ENCODE measurements at regions not wholly inside any gene's neighbourhood (a gene's known extent, or its start where the extent isn't known, plus 50 kb on each side); places are given as distances from the start of the nearest gene placed in this dataset.

DNA sequence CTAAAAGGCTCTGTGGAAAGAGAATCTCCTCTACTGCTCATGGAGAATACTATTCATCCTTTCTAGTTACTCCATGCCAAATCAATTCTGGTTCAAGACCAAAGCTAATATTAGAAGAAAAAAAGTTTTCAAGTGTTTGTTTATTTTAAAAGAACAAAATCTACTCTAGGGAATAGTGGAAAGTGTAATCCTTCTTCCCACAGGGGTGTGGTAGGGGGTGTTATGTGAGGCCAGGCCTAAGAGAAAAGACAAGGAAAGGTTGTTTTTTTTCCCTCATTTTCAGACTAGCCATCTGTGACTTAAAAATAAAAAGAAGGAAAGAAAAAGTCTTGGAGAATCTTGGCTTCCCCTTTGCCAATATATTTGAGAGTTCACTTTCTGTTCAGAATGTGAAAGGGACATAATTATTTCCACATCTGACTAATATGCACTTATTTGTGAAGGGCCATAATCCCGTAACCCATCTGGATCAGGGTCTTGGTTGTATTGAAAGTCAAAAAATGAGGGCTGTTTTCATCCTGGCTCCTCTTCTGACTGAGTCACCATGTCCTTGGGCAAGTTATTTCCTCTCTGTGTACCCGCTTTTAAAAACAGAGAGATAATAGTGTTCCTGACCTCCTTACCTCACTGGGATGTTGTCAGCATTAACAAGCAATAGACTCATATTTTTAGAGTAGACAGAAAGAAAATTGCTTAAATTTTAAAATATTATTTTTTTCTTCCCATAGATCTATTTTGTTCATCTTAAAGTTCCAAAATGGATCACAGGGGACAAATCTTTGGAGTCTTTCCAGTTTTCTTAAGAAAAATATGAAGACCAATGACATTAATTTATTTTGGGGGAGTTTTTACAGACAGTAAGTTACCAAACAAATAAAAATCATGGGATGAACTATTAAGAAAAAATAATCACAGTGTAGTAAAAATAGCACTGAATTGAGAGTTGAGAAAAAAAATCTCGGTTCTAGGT is 233.7 kb downstream of the IBTK start:
- peak; percentile 51 for ATAC-seq
- Histone ChIP-seq H3K36me3 (replicated peaks in 1 of 2; ENCODE audit: insufficient read depth in 1 of 2, low read depth in 2 of 2) (no peaks in the 10 kb centered on the region), H3K4me1 (no peaks in the 10 kb centered on the region), H3K9me3 (no peaks in the 10 kb centered on the region), H3K27ac (peak overlapping the region in 1 of 4 donors; percentile 27), H3K4me3 (no peak overlapping the region), H3K27me3 (no peaks in the 10 kb centered on the region)
- TF ChIP-seq POLR2A (IDR thresholded peaks at IDR 0.05) (no peak), CTCF (IDR thresholded peaks at IDR 0.05) (no peak)
- intact Hi-C loops (cut with DNase I): no loop called here
- DNase-seq: no peak
- 54 to 61% methylated on average over 3 of the region's 3 CpGs for WGBS, 2 donors

DNA sequence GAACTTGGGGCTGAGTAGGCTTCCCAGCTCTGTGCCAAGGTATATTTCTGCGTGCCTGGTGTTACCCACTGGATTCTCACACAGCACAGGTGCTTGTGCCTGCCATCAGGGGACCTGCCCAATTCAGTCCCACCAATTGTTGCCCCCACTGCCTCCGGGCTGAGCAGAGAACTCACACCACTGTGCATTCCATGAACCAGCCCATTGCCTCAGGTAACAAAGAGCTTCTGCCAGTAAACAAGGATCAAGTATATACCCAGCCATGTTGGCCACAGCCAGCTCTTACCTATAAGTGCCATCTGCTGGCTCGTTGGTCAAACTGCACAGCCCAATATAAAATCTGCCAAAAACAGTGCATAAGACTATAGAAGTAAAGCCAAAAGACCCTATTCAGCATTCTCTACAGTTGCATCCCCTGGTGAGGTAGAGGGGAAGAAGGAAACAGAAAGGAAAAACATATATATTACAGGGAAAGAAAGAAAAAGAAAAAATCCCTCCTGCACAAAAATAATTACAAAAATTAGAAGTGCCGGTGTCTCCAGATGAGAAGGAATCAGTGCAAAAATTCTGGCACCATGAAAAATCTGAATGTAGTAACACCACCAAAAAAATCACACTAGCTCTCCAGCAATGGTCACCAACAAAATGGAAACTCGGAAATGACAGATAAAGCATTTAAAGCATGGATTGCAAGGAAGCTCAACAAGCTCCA is 241.4 kb downstream of the IBTK start:
- intact Hi-C loops (cut with DNase I): no loop called here
- Histone ChIP-seq H3K9me3 (no peaks in the 10 kb centered on the region), H3K36me3 (replicated peaks in 1 of 2; ENCODE audit: insufficient read depth in 1 of 2, low read depth in 2 of 2) (no peaks in the 10 kb centered on the region), H3K27ac (no peak overlapping the region), H3K4me3 (no peak overlapping the region), H3K4me1 (no peaks in the 10 kb centered on the region), H3K27me3 (no peaks in the 10 kb centered on the region)
- ATAC-seq (peak; percentile 38), DNase-seq (peak in 3 of 4 donors; percentile 10 to 13 (median 12))
- no peak for TF ChIP-seq POLR2A (IDR thresholded peaks at IDR 0.05)
- peak in 6 of 7 experiments; percentile 8 to 43 (median 33) for TF ChIP-seq CTCF (IDR thresholded peaks at IDR 0.05)
- 35 to 52% methylated on average over 3 to 5 of the region's 5 CpGs for WGBS, 2 donors

DNA sequence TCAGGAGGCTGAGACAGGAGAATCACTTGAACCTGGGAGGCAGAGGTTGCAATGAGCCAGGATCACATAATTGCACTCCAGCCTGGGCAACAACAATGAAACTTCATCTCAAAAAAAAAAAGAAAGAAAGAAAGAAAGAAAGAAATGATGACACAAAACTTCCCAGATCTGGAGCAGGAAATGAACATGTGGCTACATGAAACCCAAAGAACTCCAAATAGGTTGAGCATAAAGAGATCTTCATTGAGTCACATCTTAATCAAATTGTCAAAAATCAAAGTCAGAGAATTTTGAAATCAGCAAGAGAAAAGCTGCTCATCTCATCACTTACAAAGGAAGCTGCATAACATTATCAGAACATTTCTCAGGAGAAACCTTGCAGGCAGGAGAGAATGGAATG is 247.0 kb downstream of the IBTK start:
- H3K4me3 ChIP-seq: no peak overlapping the region
- no peaks in the 10 kb centered on the region for H3K36me3 ChIP-seq (replicated peaks in 1 of 2; ENCODE audit: insufficient read depth in 1 of 2, low read depth in 2 of 2)
- TF ChIP-seq POLR2A (IDR thresholded peaks at IDR 0.05) (no peak), CTCF (IDR thresholded peaks at IDR 0.05) (no peak)
- H3K4me1 ChIP-seq: no peaks in the 10 kb centered on the region
- DNase-seq (no peak), ATAC-seq (no peak)
- no peak overlapping the region for H3K27ac ChIP-seq
- no peaks in the 10 kb centered on the region for H3K9me3 ChIP-seq
- intact Hi-C loops (cut with DNase I): no loop called here
- H3K27me3 ChIP-seq: no peaks in the 10 kb centered on the region

DNA sequence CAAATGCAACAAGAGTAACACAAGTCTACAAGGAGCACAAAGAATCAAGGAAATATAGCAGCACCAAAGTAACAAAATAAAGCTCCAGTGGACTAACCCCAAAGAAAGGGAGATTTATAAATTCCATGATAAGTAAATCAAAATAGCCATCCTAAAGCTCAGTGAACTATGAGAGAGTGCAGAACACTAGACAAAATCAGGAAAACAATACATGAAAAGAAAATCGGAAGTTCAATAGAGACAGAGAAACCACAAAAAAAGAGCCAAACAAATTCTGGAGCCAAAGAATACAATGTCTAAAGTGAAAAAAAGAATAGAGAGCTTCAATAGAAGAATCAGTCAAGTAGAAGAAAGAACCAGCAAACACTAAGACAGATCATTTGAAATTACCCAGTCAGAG is 247.3 kb upstream of the TENT5A start:
- Histone ChIP-seq H3K27me3 (no peaks in the 10 kb centered on the region), H3K27ac (no peak overlapping the region), H3K4me1 (no peaks in the 10 kb centered on the region), H3K4me3 (no peak overlapping the region), H3K36me3 (replicated peaks in 1 of 2; ENCODE audit: insufficient read depth in 1 of 2, low read depth in 2 of 2) (no peaks in the 10 kb centered on the region), H3K9me3 (no peaks in the 10 kb centered on the region)
- 80 to 82% methylated on average over 1 of the region's 1 CpG for WGBS, 2 donors
- DNase-seq: no peak
- intact Hi-C loops (cut with DNase I): no loop called here
- TF ChIP-seq CTCF (IDR thresholded peaks at IDR 0.05) (no peak), POLR2A (IDR thresholded peaks at IDR 0.05) (no peak)
- ATAC-seq: no peak
